WTC11 (cell line): ENCODE measurements at regions not wholly inside any gene's neighbourhood (a gene's known extent, or its start where the extent isn't known, plus 50 kb on each side); places are given as distances from the start of the nearest gene placed in this dataset.

ENCODE experiments used
- ATAC-seq: fragments of 200-7000 bp; cut with Tn5 transposase; 2 replicates; pipeline ENCODE4 v1.10.0; 2021; ENCODE audit warnings: mild to moderate bottlenecking, moderate library complexity
- CTCF ChIA-PET: fragments of 300-600 bp; sonication (Branson Sonifier 250); formaldehyde crosslinking; loops from one replicate; lab custom pipeline; 2021; ENCODE audit warnings: antibody characterized with exemption; lab: Charles Lee
- POLR2A ChIA-PET: fragments of 350-600 bp; sonication (Branson Sonifier 250); formaldehyde crosslinking; loops from one replicate; lab custom pipeline; 2021; ENCODE audit warnings: antibody characterized with exemption; lab: Charles Lee
- DNase-seq: peaks from one replicate; pipeline ENCODE4 v3.0.0; 2021; ENCODE audit warnings: low spot score
- H3K27ac Mint-ChIP-seq: 2 replicates; pipeline ENCODE4 v1.8.0; 2021; ENCODE audit warnings: mixed read lengths
- H3K27me3 Mint-ChIP-seq: 2 replicates; pipeline ENCODE4 v1.8.0; 2021; ENCODE audit warnings: low read depth, mild to moderate bottlenecking, moderate library complexity, mixed read lengths
- H3K36me3 Mint-ChIP-seq: 2 replicates; pipeline ENCODE4 v1.8.0; 2021; ENCODE audit warnings: mixed read lengths
- H3K4me1 Mint-ChIP-seq: 2 replicates; pipeline ENCODE4 v1.8.0; 2022; ENCODE audit warnings: mixed read lengths
- H3K4me3 Mint-ChIP-seq: 2 replicates; pipeline ENCODE4 v1.8.0; 2021; ENCODE audit warnings: mild to moderate bottlenecking, moderate library complexity, mixed read lengths
- H3K9me3 Mint-ChIP-seq: 2 replicates; pipeline ENCODE4 v1.8.0; 2021; ENCODE audit warnings: mixed read lengths
- EMX1 ChIP-seq: fragments of 250-450 bp; sonication (Bioruptor Pico); IDR thresholded peaks from 2 replicates; pipeline ENCODE4 v1.8.0; 2021; ENCODE audit warnings: mild to moderate bottlenecking
- ESRRA ChIP-seq: sonication (generic); formaldehyde crosslinking; IDR thresholded peaks from 2 replicates; pipeline ENCODE4 v1.8.1; 2022; ENCODE audit warnings: mild to moderate bottlenecking, missing genetic modification reagents, borderline replicate concordance
- GABPB1 ChIP-seq: sonication (generic); formaldehyde crosslinking; IDR thresholded peaks from 2 replicates; pipeline ENCODE4 v1.8.1; 2023; ENCODE audit warnings: mild to moderate bottlenecking, missing genetic modification reagents
- IRF2 ChIP-seq: sonication (generic); formaldehyde crosslinking; IDR thresholded peaks from 2 replicates; pipeline ENCODE4 v1.8.0; 2022; ENCODE audit warnings: low read depth, missing genetic modification reagents, borderline replicate concordance
- JUN ChIP-seq: sonication (generic); formaldehyde crosslinking; IDR thresholded peaks from 2 replicates; pipeline ENCODE4 v1.8.0; 2023; ENCODE audit warnings: mild to moderate bottlenecking, missing genetic modification reagents
- NFE2L1 ChIP-seq: sonication (generic); formaldehyde crosslinking; IDR thresholded peaks from 2 replicates; pipeline ENCODE4 v1.8.1; 2023; ENCODE audit warnings: missing genetic modification reagents
- NR2C2 ChIP-seq: sonication (generic); formaldehyde crosslinking; IDR thresholded peaks from 2 replicates; pipeline ENCODE4 v1.8.0; 2022; ENCODE audit warnings: mild to moderate bottlenecking, missing genetic modification reagents
- OVOL2 ChIP-seq: fragments of 250-450 bp; sonication (Bioruptor Pico); IDR thresholded peaks from 2 replicates; pipeline ENCODE4 v1.9.0; 2021; ENCODE audit warnings: mild to moderate bottlenecking, borderline replicate concordance
- ZBTB21 ChIP-seq: sonication (generic); formaldehyde crosslinking; IDR thresholded peaks from 2 replicates; pipeline ENCODE4 v1.8.1; 2023; ENCODE audit warnings: mild to moderate bottlenecking, missing genetic modification reagents, borderline replicate concordance
- ZNF121 ChIP-seq: sonication (generic); formaldehyde crosslinking; IDR thresholded peaks from 2 replicates; pipeline ENCODE4 v1.8.0; 2023; ENCODE audit warnings: missing genetic modification reagents
- ZNF232 ChIP-seq: sonication (generic); formaldehyde crosslinking; IDR thresholded peaks from 2 replicates; pipeline ENCODE4 v1.8.0; 2022; ENCODE audit warnings: mild to moderate bottlenecking, missing genetic modification reagents
- ZNF263 ChIP-seq: sonication (generic); formaldehyde crosslinking; IDR thresholded peaks from 2 replicates; pipeline ENCODE4 v1.8.1; 2022; ENCODE audit warnings: low read depth, mild to moderate bottlenecking, moderate library complexity, missing genetic modification reagents
- TF ChIP-seq, protein P1 (sequence below): sonication (generic); formaldehyde crosslinking; IDR thresholded peaks from 2 replicates; pipeline ENCODE4 v1.8.1; 2023; ENCODE audit warnings: mild to moderate bottlenecking, missing genetic modification reagents
- TF ChIP-seq, protein P2 (sequence below): sonication (generic); formaldehyde crosslinking; IDR thresholded peaks from 2 replicates; pipeline ENCODE4 v1.8.1; 2023; ENCODE audit warnings: mild to moderate bottlenecking, missing genetic modification reagents, moderate library complexity
- TF ChIP-seq, protein P3 (sequence below): sonication (generic); formaldehyde crosslinking; IDR thresholded peaks from 2 replicates; pipeline ENCODE4 v1.8.0; 2022; ENCODE audit warnings: mild to moderate bottlenecking, missing genetic modification reagents
- TF ChIP-seq, protein P4 (sequence below): sonication (generic); formaldehyde crosslinking; IDR thresholded peaks from 2 replicates; pipeline ENCODE4 v1.8.0; 2023; ENCODE audit warnings: missing genetic modification reagents, mild to moderate bottlenecking, borderline replicate concordance
- TF ChIP-seq, protein P5 (sequence below): sonication (generic); formaldehyde crosslinking; IDR thresholded peaks from 2 replicates; pipeline ENCODE4 v1.8.1; 2023; ENCODE audit warnings: mild to moderate bottlenecking, missing genetic modification reagents
- TF ChIP-seq, protein P6 (sequence below): sonication (generic); formaldehyde crosslinking; IDR thresholded peaks from 2 replicates; pipeline ENCODE4 v1.8.0; 2023; ENCODE audit warnings: missing genetic modification reagents
- TF ChIP-seq, protein P7 (sequence below): fragments of 200-600 bp; IDR thresholded peaks from 2 replicates; pipeline ENCODE4 v1.8.0; 2022; ENCODE audit warnings: antibody characterized with exemption
- TF ChIP-seq, protein P8 (sequence below): fragments of 250-450 bp; sonication (Bioruptor Pico); IDR thresholded peaks from 2 replicates; pipeline ENCODE4 v1.9.0; 2021; ENCODE audit warnings: mild to moderate bottlenecking

DNA sequence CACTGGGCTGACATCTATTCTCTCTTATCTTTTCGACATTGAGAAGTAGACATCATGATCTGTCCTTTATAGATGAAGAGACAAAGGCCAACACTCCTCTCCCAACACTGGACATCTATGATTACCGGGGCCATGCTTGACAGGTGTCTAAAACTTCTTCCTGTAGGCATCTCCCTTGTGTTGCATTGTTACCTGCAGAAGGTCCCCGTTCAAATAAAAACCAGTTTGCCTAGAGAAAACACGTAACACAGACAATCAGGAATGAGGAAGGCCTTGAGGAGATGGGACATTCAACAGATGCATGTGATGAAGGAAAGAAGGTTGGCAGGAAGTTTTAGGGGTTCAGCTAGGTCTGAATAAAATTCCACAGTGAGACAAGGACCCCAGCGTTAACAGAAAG is 70.8 kb upstream of the ST8SIA3 start:
- no peak overlapping the region for H3K27ac Mint-ChIP-seq

DNA sequence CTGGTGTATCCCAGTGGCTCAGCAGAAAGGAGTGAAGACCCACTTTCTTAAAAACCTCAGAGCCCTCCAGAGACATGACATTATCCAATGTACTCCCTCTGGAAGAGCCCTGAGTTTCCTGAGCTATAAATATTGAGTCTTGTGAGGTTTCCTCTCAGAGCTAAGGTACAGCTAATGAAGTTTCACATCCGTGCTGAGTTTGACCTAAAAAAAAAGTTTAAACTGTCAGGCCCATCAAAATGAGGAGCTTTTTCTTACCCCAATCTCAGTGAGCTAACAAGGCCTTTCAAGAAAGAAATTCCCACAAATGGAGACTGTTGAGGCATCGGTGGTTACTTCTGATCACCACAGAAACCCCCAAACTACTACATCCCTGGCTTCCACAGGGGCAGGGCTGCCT is 65.4 kb upstream of the ST8SIA3 start:
- H3K9me3 Mint-ChIP-seq: peaks cover 18% of the 10 kb centered on the region
- ChIA-PET POLR2A (no interaction called here), CTCF (no interaction called here)
- no peak for TF ChIP-seq ZNF232 (CRISPR knock-in tag)
- no peak for TF ChIP-seq EMX1
- TF ChIP-seq ZNF263 (CRISPR knock-in tag): no peak
- TF ChIP-seq, protein P1, sequence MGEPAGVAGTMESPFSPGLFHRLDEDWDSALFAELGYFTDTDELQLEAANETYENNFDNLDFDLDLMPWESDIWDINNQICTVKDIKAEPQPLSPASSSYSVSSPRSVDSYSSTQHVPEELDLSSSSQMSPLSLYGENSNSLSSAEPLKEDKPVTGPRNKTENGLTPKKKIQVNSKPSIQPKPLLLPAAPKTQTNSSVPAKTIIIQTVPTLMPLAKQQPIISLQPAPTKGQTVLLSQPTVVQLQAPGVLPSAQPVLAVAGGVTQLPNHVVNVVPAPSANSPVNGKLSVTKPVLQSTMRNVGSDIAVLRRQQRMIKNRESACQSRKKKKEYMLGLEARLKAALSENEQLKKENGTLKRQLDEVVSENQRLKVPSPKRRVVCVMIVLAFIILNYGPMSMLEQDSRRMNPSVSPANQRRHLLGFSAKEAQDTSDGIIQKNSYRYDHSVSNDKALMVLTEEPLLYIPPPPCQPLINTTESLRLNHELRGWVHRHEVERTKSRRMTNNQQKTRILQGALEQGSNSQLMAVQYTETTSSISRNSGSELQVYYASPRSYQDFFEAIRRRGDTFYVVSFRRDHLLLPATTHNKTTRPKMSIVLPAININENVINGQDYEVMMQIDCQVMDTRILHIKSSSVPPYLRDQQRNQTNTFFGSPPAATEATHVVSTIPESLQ (CRISPR knock-in tag): no peak
- H3K4me3 Mint-ChIP-seq: no peak overlapping the region
- peaks cover 4% of the 10 kb centered on the region for H3K36me3 Mint-ChIP-seq
- H3K27me3 Mint-ChIP-seq: no peaks in the 10 kb centered on the region
- ATAC-seq: no peak
- H3K4me1 Mint-ChIP-seq: peaks cover 3% of the 10 kb centered on the region; the same call in 1 of the 2 replicates
- no peak for DNase-seq
- H3K27ac Mint-ChIP-seq: no peak overlapping the region

More for the DNA sequence above, 70.8 kb upstream of the ST8SIA3 start:
- CTCF ChIA-PET: no interaction called here
- ATAC-seq (no peak), DNase-seq (no peak)
- POLR2A ChIA-PET: no interaction called here
- H3K9me3 Mint-ChIP-seq: peaks cover 9% of the 10 kb centered on the region
- no peaks in the 10 kb centered on the region for H3K27me3 Mint-ChIP-seq
- TF ChIP-seq ZBTB21 (CRISPR knock-in tag) (no peak), IRF2 (CRISPR knock-in tag) (no peak), GABPB1 (no peak)
- TF ChIP-seq, protein P2, sequence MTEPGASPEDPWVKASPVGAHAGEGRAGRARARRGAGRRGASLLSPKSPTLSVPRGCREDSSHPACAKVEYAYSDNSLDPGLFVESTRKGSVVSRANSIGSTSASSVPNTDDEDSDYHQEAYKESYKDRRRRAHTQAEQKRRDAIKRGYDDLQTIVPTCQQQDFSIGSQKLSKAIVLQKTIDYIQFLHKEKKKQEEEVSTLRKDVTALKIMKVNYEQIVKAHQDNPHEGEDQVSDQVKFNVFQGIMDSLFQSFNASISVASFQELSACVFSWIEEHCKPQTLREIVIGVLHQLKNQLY (CRISPR knock-in tag): no peak
- TF ChIP-seq, all 79 proteins: peak for 0
- Mint-ChIP-seq H3K4me1 (peaks cover 4% of the 10 kb centered on the region), H3K4me3 (no peak overlapping the region), H3K36me3 (no peaks in the 10 kb centered on the region)

DNA sequence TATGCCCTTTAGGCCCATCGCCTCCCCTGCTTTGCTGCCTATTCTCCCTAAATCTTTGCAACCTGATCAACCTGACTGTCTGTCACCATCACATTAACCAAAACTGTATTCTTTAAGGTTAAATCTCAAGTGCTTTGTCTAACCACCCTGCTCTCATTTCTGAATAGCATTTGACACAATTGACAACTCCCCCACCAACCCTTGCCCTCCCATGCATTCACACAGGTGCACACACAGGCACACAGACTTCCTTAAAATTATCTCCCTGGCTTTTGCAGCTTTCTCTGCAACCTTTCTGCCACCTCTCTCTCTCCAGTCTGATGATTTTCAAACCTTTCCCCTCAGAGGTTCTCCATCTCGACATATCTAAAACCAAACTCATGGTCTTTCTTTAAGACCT is 64.6 kb upstream of the ST8SIA3 start:
- DNase-seq (no peak), ATAC-seq (no peak)
- H3K27ac Mint-ChIP-seq: no peak overlapping the region
- H3K36me3 Mint-ChIP-seq: peaks cover 4% of the 10 kb centered on the region
- CTCF ChIA-PET: no interaction called here
- H3K4me3 Mint-ChIP-seq: no peak overlapping the region
- no peaks in the 10 kb centered on the region for H3K27me3 Mint-ChIP-seq
- peaks cover 3% of the 10 kb centered on the region; the same call in 1 of the 2 replicates for H3K4me1 Mint-ChIP-seq
- POLR2A ChIA-PET: no interaction called here
- H3K9me3 Mint-ChIP-seq: peaks cover 18% of the 10 kb centered on the region
- TF ChIP-seq JUN (CRISPR knock-in tag) (no peak), NR2C2 (CRISPR knock-in tag) (no peak), ZNF121 (CRISPR knock-in tag) (no peak), OVOL2 (CRISPR knock-in tag) (no peak), ESRRA (CRISPR knock-in tag) (no peak), NFE2L1 (no peak)
- TF ChIP-seq, protein P3, sequence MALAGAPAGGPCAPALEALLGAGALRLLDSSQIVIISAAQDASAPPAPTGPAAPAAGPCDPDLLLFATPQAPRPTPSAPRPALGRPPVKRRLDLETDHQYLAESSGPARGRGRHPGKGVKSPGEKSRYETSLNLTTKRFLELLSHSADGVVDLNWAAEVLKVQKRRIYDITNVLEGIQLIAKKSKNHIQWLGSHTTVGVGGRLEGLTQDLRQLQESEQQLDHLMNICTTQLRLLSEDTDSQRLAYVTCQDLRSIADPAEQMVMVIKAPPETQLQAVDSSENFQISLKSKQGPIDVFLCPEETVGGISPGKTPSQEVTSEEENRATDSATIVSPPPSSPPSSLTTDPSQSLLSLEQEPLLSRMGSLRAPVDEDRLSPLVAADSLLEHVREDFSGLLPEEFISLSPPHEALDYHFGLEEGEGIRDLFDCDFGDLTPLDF (CRISPR knock-in tag): no peak
- TF ChIP-seq, protein P4, sequence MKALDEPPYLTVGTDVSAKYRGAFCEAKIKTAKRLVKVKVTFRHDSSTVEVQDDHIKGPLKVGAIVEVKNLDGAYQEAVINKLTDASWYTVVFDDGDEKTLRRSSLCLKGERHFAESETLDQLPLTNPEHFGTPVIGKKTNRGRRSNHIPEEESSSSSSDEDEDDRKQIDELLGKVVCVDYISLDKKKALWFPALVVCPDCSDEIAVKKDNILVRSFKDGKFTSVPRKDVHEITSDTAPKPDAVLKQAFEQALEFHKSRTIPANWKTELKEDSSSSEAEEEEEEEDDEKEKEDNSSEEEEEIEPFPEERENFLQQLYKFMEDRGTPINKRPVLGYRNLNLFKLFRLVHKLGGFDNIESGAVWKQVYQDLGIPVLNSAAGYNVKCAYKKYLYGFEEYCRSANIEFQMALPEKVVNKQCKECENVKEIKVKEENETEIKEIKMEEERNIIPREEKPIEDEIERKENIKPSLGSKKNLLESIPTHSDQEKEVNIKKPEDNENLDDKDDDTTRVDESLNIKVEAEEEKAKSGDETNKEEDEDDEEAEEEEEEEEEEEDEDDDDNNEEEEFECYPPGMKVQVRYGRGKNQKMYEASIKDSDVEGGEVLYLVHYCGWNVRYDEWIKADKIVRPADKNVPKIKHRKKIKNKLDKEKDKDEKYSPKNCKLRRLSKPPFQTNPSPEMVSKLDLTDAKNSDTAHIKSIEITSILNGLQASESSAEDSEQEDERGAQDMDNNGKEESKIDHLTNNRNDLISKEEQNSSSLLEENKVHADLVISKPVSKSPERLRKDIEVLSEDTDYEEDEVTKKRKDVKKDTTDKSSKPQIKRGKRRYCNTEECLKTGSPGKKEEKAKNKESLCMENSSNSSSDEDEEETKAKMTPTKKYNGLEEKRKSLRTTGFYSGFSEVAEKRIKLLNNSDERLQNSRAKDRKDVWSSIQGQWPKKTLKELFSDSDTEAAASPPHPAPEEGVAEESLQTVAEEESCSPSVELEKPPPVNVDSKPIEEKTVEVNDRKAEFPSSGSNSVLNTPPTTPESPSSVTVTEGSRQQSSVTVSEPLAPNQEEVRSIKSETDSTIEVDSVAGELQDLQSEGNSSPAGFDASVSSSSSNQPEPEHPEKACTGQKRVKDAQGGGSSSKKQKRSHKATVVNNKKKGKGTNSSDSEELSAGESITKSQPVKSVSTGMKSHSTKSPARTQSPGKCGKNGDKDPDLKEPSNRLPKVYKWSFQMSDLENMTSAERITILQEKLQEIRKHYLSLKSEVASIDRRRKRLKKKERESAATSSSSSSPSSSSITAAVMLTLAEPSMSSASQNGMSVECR (CRISPR knock-in tag): no peak
- TF ChIP-seq, protein P5, sequence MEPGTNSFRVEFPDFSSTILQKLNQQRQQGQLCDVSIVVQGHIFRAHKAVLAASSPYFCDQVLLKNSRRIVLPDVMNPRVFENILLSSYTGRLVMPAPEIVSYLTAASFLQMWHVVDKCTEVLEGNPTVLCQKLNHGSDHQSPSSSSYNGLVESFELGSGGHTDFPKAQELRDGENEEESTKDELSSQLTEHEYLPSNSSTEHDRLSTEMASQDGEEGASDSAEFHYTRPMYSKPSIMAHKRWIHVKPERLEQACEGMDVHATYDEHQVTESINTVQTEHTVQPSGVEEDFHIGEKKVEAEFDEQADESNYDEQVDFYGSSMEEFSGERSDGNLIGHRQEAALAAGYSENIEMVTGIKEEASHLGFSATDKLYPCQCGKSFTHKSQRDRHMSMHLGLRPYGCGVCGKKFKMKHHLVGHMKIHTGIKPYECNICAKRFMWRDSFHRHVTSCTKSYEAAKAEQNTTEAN (CRISPR knock-in tag): no peak
- TF ChIP-seq, protein P6, sequence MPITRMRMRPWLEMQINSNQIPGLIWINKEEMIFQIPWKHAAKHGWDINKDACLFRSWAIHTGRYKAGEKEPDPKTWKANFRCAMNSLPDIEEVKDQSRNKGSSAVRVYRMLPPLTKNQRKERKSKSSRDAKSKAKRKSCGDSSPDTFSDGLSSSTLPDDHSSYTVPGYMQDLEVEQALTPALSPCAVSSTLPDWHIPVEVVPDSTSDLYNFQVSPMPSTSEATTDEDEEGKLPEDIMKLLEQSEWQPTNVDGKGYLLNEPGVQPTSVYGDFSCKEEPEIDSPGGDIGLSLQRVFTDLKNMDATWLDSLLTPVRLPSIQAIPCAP (CRISPR knock-in tag): no peak
- TF ChIP-seq, protein P7, sequence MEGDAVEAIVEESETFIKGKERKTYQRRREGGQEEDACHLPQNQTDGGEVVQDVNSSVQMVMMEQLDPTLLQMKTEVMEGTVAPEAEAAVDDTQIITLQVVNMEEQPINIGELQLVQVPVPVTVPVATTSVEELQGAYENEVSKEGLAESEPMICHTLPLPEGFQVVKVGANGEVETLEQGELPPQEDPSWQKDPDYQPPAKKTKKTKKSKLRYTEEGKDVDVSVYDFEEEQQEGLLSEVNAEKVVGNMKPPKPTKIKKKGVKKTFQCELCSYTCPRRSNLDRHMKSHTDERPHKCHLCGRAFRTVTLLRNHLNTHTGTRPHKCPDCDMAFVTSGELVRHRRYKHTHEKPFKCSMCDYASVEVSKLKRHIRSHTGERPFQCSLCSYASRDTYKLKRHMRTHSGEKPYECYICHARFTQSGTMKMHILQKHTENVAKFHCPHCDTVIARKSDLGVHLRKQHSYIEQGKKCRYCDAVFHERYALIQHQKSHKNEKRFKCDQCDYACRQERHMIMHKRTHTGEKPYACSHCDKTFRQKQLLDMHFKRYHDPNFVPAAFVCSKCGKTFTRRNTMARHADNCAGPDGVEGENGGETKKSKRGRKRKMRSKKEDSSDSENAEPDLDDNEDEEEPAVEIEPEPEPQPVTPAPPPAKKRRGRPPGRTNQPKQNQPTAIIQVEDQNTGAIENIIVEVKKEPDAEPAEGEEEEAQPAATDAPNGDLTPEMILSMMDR: no peak
- TF ChIP-seq, protein P8, sequence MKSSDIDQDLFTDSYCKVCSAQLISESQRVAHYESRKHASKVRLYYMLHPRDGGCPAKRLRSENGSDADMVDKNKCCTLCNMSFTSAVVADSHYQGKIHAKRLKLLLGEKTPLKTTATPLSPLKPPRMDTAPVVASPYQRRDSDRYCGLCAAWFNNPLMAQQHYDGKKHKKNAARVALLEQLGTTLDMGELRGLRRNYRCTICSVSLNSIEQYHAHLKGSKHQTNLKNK (CRISPR knock-in tag): no peak
